ENCODE measurements at regions not wholly inside any gene's neighbourhood (a gene's known extent, or its start where the extent isn't known, plus 50 kb on each side); places are given as distances from the start of the nearest gene placed in this dataset.

DNA sequence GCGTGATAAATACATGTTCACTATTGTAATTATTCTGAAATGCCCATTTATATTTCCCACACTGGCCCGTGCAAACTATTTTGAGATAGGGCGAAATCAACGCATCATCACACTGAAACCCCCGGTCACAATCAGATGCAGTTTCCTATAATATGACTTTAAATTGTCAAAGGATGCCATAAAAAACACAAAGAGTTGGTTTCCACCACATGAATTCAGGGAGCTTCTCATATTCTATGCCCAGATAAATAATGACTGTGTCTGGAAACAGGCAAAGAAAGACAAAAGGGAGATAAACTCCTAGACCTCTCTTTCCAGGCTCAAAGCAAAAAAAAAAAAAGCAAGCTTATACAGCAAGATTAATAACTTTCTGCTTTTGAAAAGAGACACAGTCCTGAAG, 375.8 kb upstream of the AKR1E2 start:
- no peaks in the 10 kb centered on the region for H3K36me3 ChIP-seq
- intact Hi-C loops (cut with DNase I) = no loop called here
- no peak for TF ChIP-seq EP300 (IDR thresholded peaks at IDR 0.05)
- no peak for TF ChIP-seq POLR2A (IDR thresholded peaks at IDR 0.05)
- TF ChIP-seq CTCF (IDR thresholded peaks at IDR 0.05) = no peak
- H3K4me3 ChIP-seq = no peak overlapping the region
- DNase-seq = no peak
- H3K27me3 ChIP-seq = no peaks in the 10 kb centered on the region
- 95 to 97% (median 95%) methylated on average over 5 of the region's 5 CpGs for WGBS, 3 donors
- no peak overlapping the region for H3K27ac ChIP-seq
- no peaks in the 10 kb centered on the region for H3K4me1 ChIP-seq (ENCODE audit: insufficient read depth)
- H3K9me3 ChIP-seq = no peaks in the 10 kb centered on the region

DNA sequence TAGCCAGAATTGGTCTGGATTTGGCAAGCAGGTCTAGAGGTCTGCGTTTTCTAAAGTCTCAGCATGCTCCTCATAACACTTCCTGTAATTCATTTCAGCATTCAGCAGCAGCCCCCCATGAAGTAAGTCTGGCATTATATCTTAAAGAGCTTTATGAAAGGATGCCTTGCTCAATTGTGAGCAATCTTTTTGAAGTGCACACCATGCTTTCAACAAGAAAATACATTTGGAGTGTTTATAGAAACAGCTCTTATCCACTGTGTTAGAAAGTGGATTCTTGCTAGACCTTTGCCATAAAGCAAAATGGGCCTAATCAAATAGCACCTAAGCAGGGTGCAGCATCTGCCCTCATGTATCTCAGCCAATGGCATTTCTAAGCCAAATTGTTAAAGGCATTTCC, 378.0 kb upstream of the AKR1E2 start:
- no peaks in the 10 kb centered on the region for H3K9me3 ChIP-seq
- intact Hi-C loops (cut with DNase I) = no loop called here
- no peaks in the 10 kb centered on the region for H3K36me3 ChIP-seq
- no peaks in the 10 kb centered on the region for H3K4me1 ChIP-seq (ENCODE audit: insufficient read depth)
- no peak overlapping the region for H3K4me3 ChIP-seq
- DNase-seq = no peak
- H3K27me3 ChIP-seq = no peaks in the 10 kb centered on the region
- H3K27ac ChIP-seq = no peak overlapping the region
- WGBS, 3 donors = 57 to 76% (median 71%) methylated on average over 1 of the region's 1 CpG
- TF ChIP-seq CTCF (IDR thresholded peaks at IDR 0.05) (no peak), EP300 (IDR thresholded peaks at IDR 0.05) (no peak), POLR2A (IDR thresholded peaks at IDR 0.05) (no peak)

DNA sequence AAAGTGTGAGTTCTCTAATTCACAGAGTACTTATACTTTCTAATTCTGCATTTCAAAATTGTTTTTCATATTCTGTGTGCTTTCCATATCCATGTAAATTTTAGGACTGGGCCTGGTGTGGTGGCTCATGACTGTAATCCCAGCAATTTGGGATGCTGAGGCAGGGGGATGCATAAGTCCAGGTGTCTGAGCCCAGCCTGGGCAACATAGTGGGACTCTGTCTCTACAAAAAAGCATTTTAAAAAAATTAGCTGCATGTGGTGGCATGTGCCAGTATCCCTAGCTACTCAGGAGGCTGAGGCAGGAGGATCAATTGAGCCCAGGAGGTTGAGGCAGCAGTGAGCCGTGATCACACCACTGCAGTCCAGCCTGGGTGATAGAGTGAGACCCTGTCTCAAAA, 382.6 kb upstream of the AKR1E2 start:
- intact Hi-C loops (cut with DNase I) = no loop called here
- DNase-seq = no peak
- H3K4me3 ChIP-seq = no peak overlapping the region
- H3K9me3 ChIP-seq = no peaks in the 10 kb centered on the region
- WGBS, 3 donors = 97 to 100% (median 100%) methylated on average over 1 of the region's 1 CpG
- TF ChIP-seq CTCF (IDR thresholded peaks at IDR 0.05) (no peak), POLR2A (IDR thresholded peaks at IDR 0.05) (no peak), EP300 (IDR thresholded peaks at IDR 0.05) (no peak)
- no peaks in the 10 kb centered on the region for H3K27me3 ChIP-seq
- H3K36me3 ChIP-seq = no peaks in the 10 kb centered on the region
- no peaks in the 10 kb centered on the region for H3K4me1 ChIP-seq (ENCODE audit: insufficient read depth)
- no peak overlapping the region for H3K27ac ChIP-seq

- H3K4me1 ChIP-seq (ENCODE audit: insufficient read depth) = no peaks in the 10 kb centered on the region
- TF ChIP-seq EP300 (IDR thresholded peaks at IDR 0.05) (no peak), CTCF (IDR thresholded peaks at IDR 0.05) (no peak), POLR2A (IDR thresholded peaks at IDR 0.05) (no peak)
- H3K27ac ChIP-seq = no peak overlapping the region
- no peaks in the 10 kb centered on the region for H3K36me3 ChIP-seq
- DNase-seq = no peak
- no peaks in the 10 kb centered on the region for H3K27me3 ChIP-seq
- intact Hi-C loops (cut with DNase I) = no loop called here
- H3K9me3 ChIP-seq = no peaks in the 10 kb centered on the region
- WGBS, 3 donors = 79 to 83% (median 82%) methylated on average over 4 of the region's 4 CpGs
- H3K4me3 ChIP-seq = no peak overlapping the region
Observed at GRCh38 chr10:4442296-4442695, 383.7 kb upstream of the AKR1E2 start.

DNA sequence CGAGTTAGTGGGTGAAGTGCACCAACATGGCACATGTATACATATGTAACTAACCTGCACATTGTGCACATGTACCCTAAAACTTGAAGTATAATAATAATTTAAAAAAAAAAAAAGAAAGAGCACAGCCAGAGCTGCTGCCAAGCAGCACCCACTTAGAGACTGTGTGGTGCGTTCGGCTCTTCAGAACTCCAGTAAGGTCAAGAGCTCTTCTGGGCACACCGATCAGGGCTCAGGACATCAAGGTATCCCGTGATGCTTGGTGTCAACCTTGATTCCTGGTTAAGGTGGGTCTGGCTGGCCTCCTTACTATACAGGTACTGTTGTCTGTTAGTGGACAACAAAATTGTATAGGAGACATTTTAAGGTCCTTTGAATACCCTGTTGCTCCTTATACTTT, 385.7 kb upstream of the AKR1E2 start:
- TF ChIP-seq CTCF (IDR thresholded peaks at IDR 0.05) (no peak), EP300 (IDR thresholded peaks at IDR 0.05) (no peak), POLR2A (IDR thresholded peaks at IDR 0.05) (no peak)
- no peak for DNase-seq
- 97 to 99% (median 97%) methylated on average over 5 of the region's 5 CpGs for WGBS, 3 donors
- Histone ChIP-seq H3K36me3 (no peaks in the 10 kb centered on the region), H3K9me3 (no peaks in the 10 kb centered on the region), H3K4me3 (no peak overlapping the region), H3K4me1 (ENCODE audit: insufficient read depth) (no peaks in the 10 kb centered on the region), H3K27ac (no peak overlapping the region), H3K27me3 (no peaks in the 10 kb centered on the region)
- intact Hi-C loops (cut with DNase I) = no loop called here
